H1 (cell line): ENCODE measurements at regions not wholly inside any gene's neighbourhood (a gene's known extent, or its start where the extent isn't known, plus 50 kb on each side); places are given as distances from the start of the nearest gene placed in this dataset.

Experiments used
- CHD1 ChIP-seq: IDR thresholded peaks from 2 replicates; pipeline ENCODE4 v1.6.1; 2012; ENCODE audit warnings: low read depth, low read length, improper control_type of control experiment
- EGR1 ChIP-seq: IDR thresholded peaks from 2 replicates; pipeline ENCODE4 v1.6.1; 2011; ENCODE audit warnings: low read depth, low read length, borderline replicate concordance
- EP300 ChIP-seq, 2 experiments: IDR thresholded peaks; 1 replicate in 1 of 2; 2 replicates in 1 of 2; pipeline ENCODE4 v1.6.1; 2011 to 2012; ENCODE audit warnings: low read depth in 2 of 2, low read length in 2 of 2, mild to moderate bottlenecking in 2 of 2, borderline replicate concordance in 1 of 2, inconsistent platforms in 1 of 2, moderate library complexity in 1 of 2
- GABPA ChIP-seq: IDR thresholded peaks from 2 replicates; pipeline ENCODE4 v1.6.1; 2011; ENCODE audit warnings: mild to moderate bottlenecking, low read length, moderate library complexity, borderline replicate concordance; ENCODE audit not compliant: insufficient read depth
- HDAC6 ChIP-seq: IDR thresholded peaks from one replicate; pipeline ENCODE4 v1.7.1; 2012; ENCODE audit warnings: low read depth, mild to moderate bottlenecking, inconsistent platforms, low read length, moderate library complexity
- SIN3A ChIP-seq, 2 experiments: IDR thresholded peaks in 1 of 2; conservative IDR thresholded peaks in 1 of 2; 2 replicates each; pipeline ENCODE4 v1.6.1; 2011 to 2012; ENCODE audit warnings: low read length in 2 of 2, improper control_type of control experiment in 1 of 2, low read depth in 1 of 2, mild to moderate bottlenecking in 1 of 2
- YY1 ChIP-seq: IDR thresholded peaks from 2 replicates; pipeline ENCODE4 v1.6.1; 2011; ENCODE audit warnings: low read depth, mild to moderate bottlenecking, low read length
- TF ChIP-seq, protein P1 (sequence below), 3 experiments: IDR thresholded peaks; 1 replicate in 2 of 3; 2 replicates in 1 of 3; pipeline versions ENCODE4 v1.5.1 to v1.6.1; 2011; ENCODE audit warnings: low read length in 3 of 3, mild to moderate bottlenecking in 3 of 3, inconsistent platforms in 2 of 3, low read depth in 1 of 3, moderate library complexity in 1 of 3; ENCODE audit not compliant: insufficient read depth in 1 of 3; ENCODE audit errors: control extremely low read depth in 1 of 3

DNA sequence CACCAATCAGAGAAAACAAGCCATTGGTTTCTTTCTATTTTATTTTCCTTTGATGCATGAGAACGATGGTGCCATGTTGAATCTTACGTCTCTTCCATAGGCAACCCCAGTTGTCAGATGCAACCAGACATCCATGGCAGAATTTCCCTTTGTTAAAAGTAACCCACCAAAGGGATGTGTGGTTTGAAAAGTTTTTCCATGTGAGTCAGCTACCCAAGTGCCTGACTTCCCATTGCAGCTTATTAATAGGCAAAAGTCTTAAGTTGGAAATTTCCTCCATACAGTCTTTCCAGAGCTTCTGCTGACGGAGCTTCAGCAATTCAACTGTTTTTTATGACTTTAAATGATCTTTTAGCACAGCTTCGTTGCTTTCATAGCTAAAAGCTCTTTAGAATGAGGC is 73.8 kb upstream of the FAM216B start:
- no peak for TF ChIP-seq GABPA
- no peak for TF ChIP-seq SIN3A (conservative IDR thresholded peaks at IDR 0.05 in 1 of 2, IDR thresholded peaks at IDR 0.05 in 1 of 2; ENCODE audit: low read depth in 1 of 2, low read length in 2 of 2)
- TF ChIP-seq HDAC6: no peak
- TF ChIP-seq YY1: no peak
- no peak for TF ChIP-seq EP300 (IDR thresholded peaks at IDR 0.05; ENCODE audit: borderline replicate concordance in 1 of 2, low read depth in 2 of 2, low read length in 2 of 2)
- TF ChIP-seq, protein P1, sequence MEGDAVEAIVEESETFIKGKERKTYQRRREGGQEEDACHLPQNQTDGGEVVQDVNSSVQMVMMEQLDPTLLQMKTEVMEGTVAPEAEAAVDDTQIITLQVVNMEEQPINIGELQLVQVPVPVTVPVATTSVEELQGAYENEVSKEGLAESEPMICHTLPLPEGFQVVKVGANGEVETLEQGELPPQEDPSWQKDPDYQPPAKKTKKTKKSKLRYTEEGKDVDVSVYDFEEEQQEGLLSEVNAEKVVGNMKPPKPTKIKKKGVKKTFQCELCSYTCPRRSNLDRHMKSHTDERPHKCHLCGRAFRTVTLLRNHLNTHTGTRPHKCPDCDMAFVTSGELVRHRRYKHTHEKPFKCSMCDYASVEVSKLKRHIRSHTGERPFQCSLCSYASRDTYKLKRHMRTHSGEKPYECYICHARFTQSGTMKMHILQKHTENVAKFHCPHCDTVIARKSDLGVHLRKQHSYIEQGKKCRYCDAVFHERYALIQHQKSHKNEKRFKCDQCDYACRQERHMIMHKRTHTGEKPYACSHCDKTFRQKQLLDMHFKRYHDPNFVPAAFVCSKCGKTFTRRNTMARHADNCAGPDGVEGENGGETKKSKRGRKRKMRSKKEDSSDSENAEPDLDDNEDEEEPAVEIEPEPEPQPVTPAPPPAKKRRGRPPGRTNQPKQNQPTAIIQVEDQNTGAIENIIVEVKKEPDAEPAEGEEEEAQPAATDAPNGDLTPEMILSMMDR (IDR thresholded peaks at IDR 0.05; ENCODE audit: control extremely low read depth in 1 of 3, insufficient read depth in 1 of 3, low read depth in 1 of 3, low read length in 3 of 3): no peak
- no peak for TF ChIP-seq CHD1
- no peak for TF ChIP-seq EGR1
